HepG2 (cell line): ENCODE measurements at regions not wholly inside any gene's neighbourhood (a gene's known extent, or its start where the extent isn't known, plus 50 kb on each side); places are given as distances from the start of the nearest gene placed in this dataset.

Source experiments
- ATAC-seq: fragments of 200-7000 bp; cut with Tn5 transposase; 3 replicates; pipeline ENCODE4 v1.9.1; 2020; ENCODE audit warnings: mild to moderate bottlenecking, moderate library complexity
- BruUV-seq: library from RNA; stranded (reverse); fragments of 400-500 nt; replicated peaks from 2 replicates; lab custom pipeline; 2021; lab: Mats Ljungman, UMichigan
- CTCF ChIA-PET: fragments of 300-600 bp; formaldehyde crosslinking; extraction: SDS; loops from one replicate; lab custom pipeline; 2021; ENCODE audit warnings: low total read pairs, inconsistent platforms, low intra/inter-chr PET ratio; lab: Yijun Ruan, JAX
- POLR2A ChIA-PET: fragments of 350-600 bp; sonication (Branson Sonifier 250); formaldehyde crosslinking; loops from one replicate; lab custom pipeline; 2020; ENCODE audit warnings: antibody characterized with exemption, inconsistent platforms; lab: Yijun Ruan, JAX
- DNase-seq: peaks from one replicate; pipeline ENCODE4 v3.0.0-alpha.2; 2015; ENCODE audit warnings: low spot score
- FAIRE-seq: peaks from 3 replicates; lab custom pipeline; 2011; peaks lifted over from hg19 to GRCh38; lab: Jason Lieb, UNC
- H2AFZ ChIP-seq: one replicate; pipeline ENCODE4 v1.6.1; 2011; ENCODE audit warnings: low read length, inconsistent platforms
- H3K27ac ChIP-seq: fragments of 300-600 bp; 3 replicates; pipeline ENCODE4 v1.8.0; 2011; ENCODE audit warnings: mixed run types, mild to moderate bottlenecking, mixed read lengths, low read length, inconsistent platforms; ENCODE audit not compliant: insufficient read depth; ENCODE audit errors: extremely low read length
- H3K27me3 ChIP-seq, 2 experiments: fragments of 200-600 bp in 1 of 2; 2 replicates in 1 of 2; 3 replicates in 1 of 2; pipeline versions ENCODE4 v1.6.0 to v1.8.0; 2011; ENCODE audit warnings: low read length in 2 of 2, mild to moderate bottlenecking in 2 of 2, moderate library complexity in 2 of 2, inconsistent platforms in 1 of 2; ENCODE audit not compliant: insufficient read depth in 2 of 2, control insufficient read depth in 1 of 2
- H3K36me3 ChIP-seq, 2 experiments: fragments of 200-600 bp in 1 of 2; replicated peaks in 1 of 2; 2 replicates in 1 of 2; 3 replicates in 1 of 2; pipeline versions ENCODE4 v1.5.1 to v1.8.0; 2011; ENCODE audit warnings: low read length in 2 of 2, inconsistent platforms in 1 of 2; ENCODE audit not compliant: insufficient read depth in 2 of 2, control insufficient read depth in 1 of 2
- H3K4me1 ChIP-seq: 2 replicates; pipeline ENCODE4 v1.5.1; 2012; ENCODE audit warnings: low read length, inconsistent platforms; ENCODE audit not compliant: insufficient read depth
- H3K4me2 ChIP-seq: 2 replicates; pipeline ENCODE4 v1.6.0; 2011; ENCODE audit warnings: low read depth, low read length, inconsistent platforms
- H3K4me3 ChIP-seq, 3 experiments: fragments of 200-600 bp in 1 of 3; sonication (generic), shearing (Covaris generic) in 1 of 3; replicated peaks in 1 of 3; 2 replicates each; pipeline ENCODE4 v1.5.1; 2011 to 2016; ENCODE audit warnings: low read length in 3 of 3, inconsistent platforms in 2 of 3, low read depth in 2 of 3, mild to moderate bottlenecking in 2 of 3, control low read depth in 1 of 3, mixed read lengths in 1 of 3; ENCODE audit not compliant: insufficient read depth in 1 of 3
- H3K79me2 ChIP-seq: one replicate; pipeline ENCODE4 v1.6.1; 2011; ENCODE audit warnings: low read length, inconsistent platforms; ENCODE audit not compliant: insufficient read depth
- H3K9ac ChIP-seq: 2 replicates; pipeline ENCODE4 v1.6.0; 2011; ENCODE audit warnings: mild to moderate bottlenecking, low read depth, low read length, inconsistent platforms; ENCODE audit not compliant: insufficient read depth
- H3K9me3 ChIP-seq: 2 replicates; pipeline ENCODE4 v1.5.1; 2012; ENCODE audit warnings: mild to moderate bottlenecking, low read length
- H4K20me1 ChIP-seq: 2 replicates; pipeline ENCODE4 v1.6.0; 2011; ENCODE audit warnings: inconsistent platforms, mild to moderate bottlenecking, low read length, moderate library complexity; ENCODE audit not compliant: insufficient read depth
- ATF2 ChIP-seq: sonication (generic); formaldehyde crosslinking; IDR thresholded peaks from 2 replicates; pipeline ENCODE4 v1.4.0; 2020; ENCODE audit warnings: missing genetic modification reagents
- NR2C2 ChIP-seq: sonication (generic); formaldehyde crosslinking; IDR thresholded peaks from 2 replicates; pipeline ENCODE4 v1.4.0; 2020; ENCODE audit warnings: missing genetic modification reagents, mild to moderate bottlenecking, moderate library complexity, borderline replicate concordance
- PRDM15 ChIP-seq: sonication (generic); formaldehyde crosslinking; IDR thresholded peaks from 2 replicates; pipeline ENCODE4 v1.4.0; 2020; ENCODE audit warnings: missing genetic modification reagents
- RARG ChIP-seq: sonication (generic); formaldehyde crosslinking; IDR thresholded peaks from 2 replicates; pipeline ENCODE4 v1.4.0; 2020; ENCODE audit warnings: low read depth, mild to moderate bottlenecking, missing genetic modification reagents
- TFAP4 ChIP-seq: sonication (generic); IDR thresholded peaks from 2 replicates; pipeline ENCODE4 v1.6.1; 2016; ENCODE audit warnings: low read depth, borderline replicate concordance
- TRAFD1 ChIP-seq: sonication (generic); formaldehyde crosslinking; IDR thresholded peaks from 2 replicates; pipeline ENCODE4 v1.5.1; 2020; ENCODE audit warnings: missing genetic modification reagents, mild to moderate bottlenecking, borderline replicate concordance
- XBP1 ChIP-seq: sonication (generic); formaldehyde crosslinking; IDR thresholded peaks from 2 replicates; pipeline ENCODE4 v1.5.0; 2020; ENCODE audit warnings: missing genetic modification reagents
- ZNF232 ChIP-seq: sonication (generic); formaldehyde crosslinking; IDR thresholded peaks from 2 replicates; pipeline ENCODE4 v1.4.0; 2020; ENCODE audit warnings: missing genetic modification reagents, borderline replicate concordance
- whole genome bisulfite sequencing: methylation state at CpG from one replicate; pipeline ENCODE4 v1.1.6; 2017; ENCODE audit warnings: low lambda C conversion rate; 5-methylcytosine and 5-hydroxymethylcytosine counted together
- in situ Hi-C: cut with HindIII; loops from 2 replicates; pipeline ENCODE4 v1.10.0; 2017; ENCODE audit warnings: low pct_unique_long_range_greater_than_20kb; ENCODE audit not compliant: extremely low pct_ligation_motif_present
- intact Hi-C: fragments of 100-400 bp; cut with micrococcal nuclease; formaldehyde crosslinking; loops from one replicate; pipeline ENCODE4 v1.10.0; 2022; ENCODE audit not compliant: unreplicated experiment

- no TSS peak for BruUV-seq
- POLR2A ChIA-PET = no interaction called here
- H2AFZ ChIP-seq = no peak overlapping the region
- intact Hi-C loops = no loop called here
- H3K9ac ChIP-seq = no peak overlapping the region
- no peak overlapping the region for H3K4me3 ChIP-seq
- H4K20me1 ChIP-seq = no peaks in the 10 kb centered on the region
- FAIRE-seq (no peak), ATAC-seq (no peak), DNase-seq (no peak)
- TF ChIP-seq RARG (CRISPR knock-in tag) (no peak), XBP1 (CRISPR knock-in tag) (no peak), TRAFD1 (CRISPR knock-in tag) (no peak), PRDM15 (CRISPR knock-in tag) (no peak), ZNF232 (CRISPR knock-in tag) (no peak), ATF2 (CRISPR knock-in tag) (no peak), NR2C2 (CRISPR knock-in tag) (no peak), TFAP4 (no peak)
- H3K79me2 ChIP-seq = no peaks in the 10 kb centered on the region
- no peaks in the 10 kb centered on the region for H3K36me3 ChIP-seq
- in situ Hi-C loops = no loop called here
- no peaks in the 10 kb centered on the region for H3K4me1 ChIP-seq
- no peaks in the 10 kb centered on the region for H3K27me3 ChIP-seq
- no peak overlapping the region for H3K4me2 ChIP-seq
- 0% methylated on average over 1 of the region's 1 CpG for WGBS
- CTCF ChIA-PET = no interaction called here
- no peak overlapping the region for H3K27ac ChIP-seq
- peaks cover 64% of the 10 kb centered on the region for H3K9me3 ChIP-seq
Observed at GRCh38 chr9:118473521-118473920, 769.3 kb downstream of the TLR4 start.
